HT1080 (cell line): ENCODE measurements at regions not wholly inside any gene's neighbourhood (a gene's known extent, or its start where the extent isn't known, plus 50 kb on each side); places are given as distances from the start of the nearest gene placed in this dataset.
A peak's percentile ranks its signal among the peaks of the same experiment; 100 is the strongest.

ENCODE experiments used
- DNase-seq: peaks from one replicate; pipeline ENCODE4 v3.0.0-alpha.2; 2015; ENCODE audit warnings: low read depth

DNA sequence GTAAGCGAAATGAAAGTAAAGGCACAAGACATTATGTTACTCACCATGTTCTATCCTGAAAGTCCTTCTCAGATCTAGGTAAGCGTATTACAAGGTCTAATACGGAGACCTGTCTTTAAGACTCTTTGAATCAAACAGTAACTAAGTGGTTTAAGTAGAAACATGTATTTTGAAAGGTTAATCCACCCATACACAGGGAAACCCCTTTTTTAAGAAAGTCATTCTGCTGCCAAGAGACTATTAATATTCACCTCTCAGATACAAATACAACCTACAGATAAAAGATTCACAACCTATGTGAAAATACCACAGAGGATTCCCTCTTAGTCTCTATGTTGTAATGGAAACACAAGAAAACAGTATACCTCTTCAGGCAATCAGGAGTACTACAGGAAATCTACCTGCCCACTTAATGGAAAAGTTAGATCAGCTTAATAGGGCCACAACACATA lies 63.2 kb upstream of the TNIP3 start:
- no peak for DNase-seq

DNA sequence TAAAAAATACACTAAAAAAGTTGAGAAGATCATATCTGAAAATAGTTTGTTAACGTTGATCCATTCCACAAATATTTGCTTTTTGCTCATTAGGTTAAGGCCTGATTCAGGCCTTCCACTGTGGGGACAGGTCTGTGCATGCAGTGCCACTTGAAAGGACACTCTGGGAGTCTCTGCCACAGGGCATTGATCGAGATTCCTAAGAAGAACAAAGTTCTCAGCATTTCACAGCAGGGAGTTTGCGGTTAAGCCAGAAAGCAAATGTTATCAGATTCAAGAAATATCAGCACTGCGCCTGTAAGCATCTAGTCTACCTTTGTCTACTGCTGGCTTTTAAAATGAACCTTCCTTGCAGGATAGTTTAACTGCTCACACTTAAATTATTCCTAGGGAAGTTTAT lies 62.2 kb upstream of the TNIP3 start:
- no peak for DNase-seq

DNA sequence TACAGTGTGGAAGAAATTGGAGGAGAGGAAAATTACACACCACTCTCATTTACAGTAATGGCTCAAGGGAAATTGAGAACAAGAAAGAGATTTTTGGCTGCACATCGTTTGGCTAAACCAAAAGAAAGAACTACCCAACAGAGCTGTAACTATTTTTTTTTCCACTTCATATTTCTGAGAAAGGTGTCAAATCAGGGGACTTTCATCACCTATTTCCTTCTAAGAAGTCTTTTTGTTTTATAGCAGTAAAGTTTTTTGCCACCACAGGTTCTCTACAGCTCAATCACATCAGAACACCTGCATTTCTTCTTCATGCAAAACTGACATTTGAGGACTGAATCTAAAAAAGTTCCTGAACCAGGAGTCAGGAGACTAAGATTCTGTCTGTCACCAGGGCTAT lies 57.5 kb upstream of the TNIP3 start:
- DNase-seq: no peak

DNA sequence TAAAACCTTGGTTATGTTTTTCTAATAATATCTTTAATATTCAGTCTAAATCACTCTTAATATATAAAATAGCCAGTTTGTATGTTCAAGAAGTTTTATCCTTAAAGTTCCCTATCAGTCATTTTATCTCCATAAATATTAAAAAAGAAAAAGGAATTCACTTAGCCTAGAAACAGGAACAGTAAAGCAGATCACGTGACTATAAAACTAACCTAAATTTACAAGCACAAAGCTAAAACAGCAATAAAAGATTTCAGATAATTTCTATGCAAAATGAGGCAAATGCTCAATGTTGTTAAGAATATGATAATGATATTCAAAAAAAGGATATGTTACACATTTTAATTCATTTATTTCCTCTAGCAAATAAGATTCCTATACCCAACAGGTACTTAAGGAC lies 57.1 kb upstream of the TNIP3 start:
- DNase-seq: no peak

DNA sequence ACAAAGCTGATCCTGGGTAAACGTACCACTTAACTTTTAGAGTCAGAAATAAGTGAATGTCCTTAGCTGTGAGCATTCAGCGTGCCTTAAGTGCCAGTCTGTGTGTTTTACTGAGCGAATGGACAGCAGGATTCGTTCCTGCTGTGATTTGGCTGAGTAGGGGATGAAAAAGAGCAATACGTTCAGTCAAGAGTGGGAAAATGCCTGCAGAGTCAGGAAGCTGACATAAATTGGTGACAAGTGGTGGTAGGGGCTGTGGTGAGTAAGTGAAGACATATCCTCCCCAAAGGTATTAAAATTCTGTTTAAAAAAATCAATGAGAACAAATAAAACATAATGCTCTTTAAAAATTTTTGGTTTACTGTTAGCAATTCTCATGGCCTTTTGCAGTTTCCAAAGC lies 56.6 kb upstream of the TNIP3 start:
- DNase-seq: no peak

DNA sequence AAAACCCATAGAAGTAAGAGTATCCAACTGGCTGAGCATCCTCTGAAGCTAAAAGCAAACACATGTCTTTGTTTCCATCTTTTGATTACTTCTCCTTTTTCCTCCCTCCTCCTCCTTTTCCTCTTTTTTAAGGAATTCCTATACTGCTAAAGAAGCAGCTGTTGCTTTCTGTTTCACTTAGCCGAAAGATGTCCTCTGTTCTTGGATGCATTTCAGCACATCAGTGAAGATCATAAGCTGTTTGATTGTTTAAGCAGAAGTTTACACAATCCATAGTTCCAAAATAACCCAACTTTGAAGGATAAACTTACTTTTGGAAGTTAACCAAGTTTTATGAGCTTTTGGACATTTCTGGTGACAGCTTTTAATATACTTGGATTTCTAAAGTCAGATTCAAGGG lies 55.1 kb upstream of the TNIP3 start:
- DNase-seq: no peak

DNA sequence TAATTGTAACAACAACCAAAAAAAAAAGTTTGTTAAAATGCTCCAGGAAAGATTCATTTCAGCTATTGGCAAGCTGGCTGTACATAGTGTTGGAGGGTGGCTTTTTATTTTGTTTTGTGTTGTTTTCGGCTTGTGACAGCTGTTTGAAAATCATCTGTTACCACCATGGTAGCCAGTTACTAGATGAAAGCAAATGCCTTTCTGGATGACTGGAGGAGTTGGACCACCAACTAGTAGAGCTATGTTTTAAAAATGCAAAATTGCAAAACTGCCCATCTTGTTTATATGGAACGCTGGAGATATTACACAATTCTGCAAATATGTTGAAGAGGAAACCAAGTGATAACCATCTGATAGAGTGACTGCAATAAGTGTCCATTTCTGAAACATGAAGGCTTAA lies 53.2 kb upstream of the TNIP3 start:
- DNase-seq: no peak

DNA sequence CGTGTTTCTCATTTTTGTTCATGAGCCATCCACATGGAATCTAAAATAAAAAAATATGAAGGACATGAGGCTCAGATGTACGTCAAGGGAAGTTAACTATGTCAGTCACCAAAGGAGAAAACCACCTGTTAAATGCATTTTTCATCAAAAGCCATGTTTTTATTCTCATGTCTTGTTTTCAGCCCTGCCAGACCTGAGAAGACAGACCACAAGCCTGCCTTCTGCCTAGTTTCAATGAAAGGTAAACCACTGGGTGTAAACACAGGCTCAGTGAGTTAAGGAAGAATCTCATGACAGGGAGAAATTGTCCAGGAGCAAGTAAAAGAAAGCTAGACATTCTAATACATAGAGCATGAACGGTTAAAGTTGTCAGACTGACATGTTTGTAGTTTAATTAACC lies 52.3 kb upstream of the TNIP3 start:
- DNase-seq: no peak

DNA sequence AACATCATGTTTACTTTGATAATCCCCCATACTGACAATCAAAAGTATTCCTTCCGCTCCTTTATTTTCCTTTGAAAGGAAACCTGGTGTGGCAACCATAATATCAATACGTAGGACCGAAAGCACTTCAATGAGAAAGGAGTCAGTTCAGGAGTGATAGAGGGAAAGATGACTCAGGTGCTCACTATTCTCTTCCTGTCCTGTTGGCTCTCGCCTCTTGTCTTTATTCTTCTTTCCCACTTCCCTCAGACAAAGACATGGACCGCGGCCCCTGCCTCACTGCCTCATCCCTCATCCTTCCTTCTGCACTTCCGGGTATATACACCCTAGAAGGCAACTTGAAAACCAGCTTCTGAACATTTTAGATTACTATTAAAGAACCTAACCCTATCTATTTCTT lies 49.8 kb upstream of the TNIP3 start:
- DNase-seq: peak; percentile 22
